GM21526 (cell line): ENCODE measurements at regions not wholly inside any gene's neighbourhood (a gene's known extent, or its start where the extent isn't known, plus 50 kb on each side); places are given as distances from the start of the nearest gene placed in this dataset.
"Not testable (repeated sequence)": the region's sequence is repeated elsewhere in the genome, so short reads cannot be mapped to it uniquely, and the experiment has no call there.

Experiments used
- ATAC-seq: cut with Tn5 transposase; IDR thresholded peaks from one replicate; pipeline ENCODE4 v1.9.1; 2021; ENCODE audit warnings: moderate library complexity; ENCODE audit not compliant: unreplicated experiment, low FRiP score

DNA sequence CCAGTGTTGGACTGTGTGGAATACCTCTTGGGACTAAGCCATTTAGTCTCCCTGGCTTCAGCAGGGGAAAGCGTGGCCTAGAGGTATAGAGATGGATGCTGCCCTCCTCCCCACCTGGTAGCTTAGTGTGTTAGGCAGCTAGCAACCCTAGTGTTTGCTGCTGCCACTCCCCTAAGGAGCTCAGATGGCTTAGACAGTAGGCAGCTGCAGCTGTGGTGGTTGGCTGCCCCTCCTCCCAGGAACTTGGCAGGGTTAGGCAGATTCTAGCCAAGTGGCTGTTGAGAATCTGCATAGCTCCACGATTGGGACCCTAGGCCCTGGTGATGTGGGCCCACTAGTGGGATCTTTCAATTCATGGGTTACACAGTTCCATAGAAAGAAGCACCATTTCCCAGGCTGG, 550.4 kb upstream of the CHAC2 start:
- ATAC-seq = no peak

DNA sequence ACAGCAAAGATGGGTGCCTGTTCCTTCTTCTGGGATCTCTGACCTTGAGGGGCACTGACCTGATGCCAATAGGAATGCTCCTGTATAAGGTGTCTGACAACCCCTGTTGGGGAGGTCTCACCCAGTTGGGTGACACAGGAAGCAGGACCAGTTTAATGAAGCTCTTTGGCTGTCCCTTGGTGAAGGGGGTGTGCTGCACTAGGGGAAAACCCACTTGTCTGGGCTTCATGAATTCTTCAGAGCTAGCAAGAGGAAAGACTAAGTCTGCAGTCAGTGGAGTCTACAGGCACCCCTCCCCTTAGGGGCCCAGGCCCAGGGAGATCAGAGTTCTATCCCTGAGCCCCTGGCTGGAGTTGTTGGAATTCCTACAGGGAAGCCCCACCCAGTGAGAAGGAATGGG, 550.8 kb upstream of the CHAC2 start:
- no peak for ATAC-seq

DNA sequence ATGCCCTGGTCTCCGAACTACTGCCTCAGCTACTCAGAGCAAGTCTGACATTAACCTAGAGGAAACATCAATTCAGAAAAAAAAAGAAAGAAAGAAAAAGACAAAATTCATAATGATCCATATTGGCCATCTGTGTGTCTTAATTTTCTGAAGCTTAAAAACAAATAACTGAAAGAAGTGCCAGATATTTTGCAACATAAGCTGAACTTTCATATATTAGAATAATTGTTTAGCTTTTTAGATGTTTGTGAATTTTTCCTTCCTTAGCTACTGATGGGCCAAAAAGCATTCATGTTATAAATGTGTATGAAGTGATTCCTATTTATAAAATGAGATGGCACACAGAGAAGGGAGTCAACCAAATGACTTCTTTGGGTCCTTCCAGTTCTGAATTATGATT, 555.0 kb upstream of the CHAC2 start:
- ATAC-seq = no peak

- ATAC-seq = no peak
These were observed 556.3 kb upstream of the CHAC2 start for GRCh38 chr2:53211201-53211774.

GRCh38 chr2:53210538-53210937, 557.1 kb upstream of the CHAC2 start:
- no peak for ATAC-seq

DNA sequence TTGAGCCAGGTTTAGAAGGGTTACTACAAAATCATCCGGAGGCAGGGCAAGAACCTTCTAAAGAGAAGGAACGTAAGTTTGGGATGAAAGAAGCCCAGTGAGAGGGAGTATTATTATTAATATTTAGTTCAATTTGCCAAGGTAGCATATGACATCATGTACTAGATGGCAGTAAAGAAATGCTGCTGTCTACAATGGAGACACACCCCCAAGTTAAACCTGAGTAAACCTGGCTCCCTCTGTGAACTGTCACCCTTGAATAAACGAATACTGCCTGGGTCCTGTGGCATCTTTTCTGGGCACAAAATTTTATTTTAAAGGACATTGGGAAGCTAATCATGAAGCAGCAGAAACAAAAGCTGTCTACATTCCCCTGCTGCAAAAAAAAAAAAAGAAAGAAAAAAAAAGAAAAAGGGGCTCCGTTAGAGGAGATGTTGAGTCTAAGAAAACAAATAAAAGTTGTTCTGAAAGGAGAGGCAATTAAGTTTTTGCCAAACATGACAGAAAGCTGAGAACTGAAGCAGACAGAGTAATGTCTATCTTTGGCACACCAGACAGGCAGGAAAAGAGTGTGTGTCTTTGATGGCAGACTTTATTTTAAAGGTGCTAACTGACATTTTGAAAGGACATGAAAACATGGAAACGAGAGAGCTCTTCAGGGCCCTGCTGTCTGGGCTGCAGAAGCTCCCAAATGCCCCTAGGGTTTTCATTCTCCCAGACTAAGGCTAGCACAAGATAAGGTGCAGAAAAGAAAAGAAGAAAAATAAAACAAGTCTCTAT, 557.7 kb upstream of the CHAC2 start:
- ATAC-seq = no peak

DNA sequence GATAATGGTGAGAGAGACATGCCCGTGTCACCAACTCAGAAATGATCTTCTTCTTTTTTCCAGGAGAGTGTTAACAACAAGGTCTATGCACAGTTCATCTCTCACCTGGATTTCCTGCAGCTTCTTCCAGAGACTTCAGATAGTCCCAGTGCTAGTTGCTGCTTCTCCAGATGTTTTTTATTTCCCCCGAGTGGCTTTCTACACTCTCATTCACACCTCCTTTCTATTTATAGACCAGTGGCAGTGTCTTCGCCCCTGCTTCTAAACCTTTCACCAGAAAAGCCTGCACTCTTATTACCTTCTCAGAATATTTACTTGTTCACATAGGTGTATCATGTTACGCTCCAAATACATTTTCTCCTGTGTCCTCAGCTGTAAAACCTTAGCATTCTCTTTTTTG, 558.8 kb upstream of the CHAC2 start:
- ATAC-seq = no peak

GRCh38 chr2:53206226-53206625, 561.4 kb upstream of the CHAC2 start:
- not testable (repeated sequence) for ATAC-seq

DNA sequence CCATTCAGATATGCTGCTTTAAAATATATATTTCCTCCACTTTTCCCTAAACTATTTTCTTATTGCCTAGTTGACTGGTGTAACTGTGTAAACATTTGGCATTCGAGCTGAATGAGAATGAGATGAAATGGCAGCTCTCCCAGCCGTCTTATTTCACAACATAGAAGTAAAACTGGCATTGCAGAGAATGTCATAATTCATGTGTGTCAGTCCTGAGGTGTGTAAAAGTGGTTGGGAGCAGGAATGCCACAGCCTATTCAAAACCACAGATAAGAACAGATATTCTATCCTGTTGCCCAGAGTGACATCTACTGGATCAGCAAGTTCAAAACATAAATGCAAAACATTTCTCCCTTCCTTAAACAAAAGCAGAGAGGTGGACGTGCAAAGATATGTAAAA, 565.5 kb upstream of the CHAC2 start:
- ATAC-seq = no peak

DNA sequence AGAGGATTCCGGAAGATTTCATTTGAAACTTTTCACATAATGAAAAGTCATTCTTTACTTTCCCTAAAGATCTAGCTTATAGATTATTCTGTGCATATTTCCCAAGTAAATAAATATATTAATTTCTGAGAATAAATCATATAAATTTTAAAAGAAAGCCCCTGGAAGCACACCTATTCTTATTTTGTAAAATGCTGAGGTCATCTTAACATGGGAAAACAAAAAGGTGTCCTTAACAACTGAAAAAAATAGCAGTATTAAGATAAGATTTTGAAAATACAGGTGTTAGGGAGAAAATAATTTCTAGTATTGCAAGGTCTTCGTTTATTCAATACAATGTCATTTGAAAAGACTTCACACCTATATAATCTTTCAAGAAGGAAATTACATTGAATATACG, 567.5 kb upstream of the CHAC2 start:
- no peak for ATAC-seq

DNA sequence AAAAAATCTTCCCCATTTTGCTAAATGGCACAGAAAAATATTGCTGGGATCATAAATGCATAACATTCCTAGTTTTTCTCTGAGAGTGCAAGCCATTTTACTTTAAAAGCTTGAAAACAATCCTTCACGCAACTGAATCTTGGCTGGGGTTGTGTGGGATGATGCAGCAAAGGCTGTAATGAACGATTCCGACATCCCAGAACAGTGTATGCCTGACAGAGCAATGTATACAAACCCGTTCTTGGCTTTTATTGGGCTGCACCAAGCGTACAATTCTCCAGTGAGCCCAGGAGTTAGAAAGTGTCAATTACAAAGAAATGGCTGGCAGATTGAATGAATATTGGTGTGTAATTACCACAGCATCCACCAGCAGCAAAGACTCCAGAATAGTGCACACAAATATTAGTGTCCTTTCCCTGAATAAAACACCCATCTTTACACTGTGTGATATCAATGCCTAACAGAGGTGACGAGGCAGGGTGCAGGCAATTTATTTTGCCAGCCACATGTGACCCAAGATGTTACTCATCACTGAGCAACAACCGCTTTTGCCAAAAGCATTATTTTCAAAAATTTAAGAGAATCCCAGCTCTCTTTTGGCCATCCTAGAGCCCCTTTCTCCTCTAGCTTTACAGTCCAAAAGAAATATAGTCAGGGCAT, 578.6 kb upstream of the CHAC2 start:
- ATAC-seq = no peak

DNA sequence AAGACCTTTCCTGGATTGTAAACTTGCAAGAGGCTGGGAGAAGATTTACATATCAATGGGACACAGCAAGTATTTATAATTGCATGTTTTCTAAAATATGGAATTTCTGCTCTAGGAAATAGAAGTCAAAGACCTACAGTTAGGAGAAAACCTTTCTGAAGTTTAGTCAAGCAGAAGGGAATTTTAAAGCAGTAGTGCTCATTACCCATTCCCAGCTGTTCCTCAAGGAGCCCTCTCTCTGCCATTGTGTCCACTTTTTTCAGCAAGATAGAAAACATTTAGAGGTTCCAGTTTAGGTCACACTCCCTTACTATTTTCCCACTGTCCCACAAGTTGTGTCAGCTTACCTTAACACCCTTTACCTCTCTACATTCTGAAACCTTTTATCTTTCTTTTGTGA, 584.0 kb upstream of the CHAC2 start:
- no peak for ATAC-seq

DNA sequence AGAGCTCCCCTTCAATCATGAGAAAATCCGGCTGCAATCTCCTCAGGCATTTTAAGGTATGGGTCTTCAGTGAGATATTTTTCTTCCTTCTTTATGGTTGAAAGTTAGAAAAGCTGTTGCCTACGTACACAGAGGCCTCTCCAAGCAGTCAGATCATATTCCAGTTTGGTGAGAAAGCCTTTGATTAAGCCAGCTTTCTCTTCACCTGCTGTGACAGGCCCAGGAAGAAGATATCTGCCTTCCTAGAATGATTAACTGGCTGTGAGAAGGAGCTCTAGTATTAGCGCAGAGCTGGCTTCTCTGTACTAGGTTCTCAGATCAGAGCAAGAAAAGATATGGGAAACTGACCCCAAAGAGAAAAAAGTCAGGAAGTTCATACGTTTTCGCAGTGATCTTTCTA, 585.0 kb upstream of the CHAC2 start:
- ATAC-seq = no peak

- ATAC-seq = no peak
These were observed 585.8 kb upstream of the CHAC2 start for GRCh38 chr2:53181759-53182158.

DNA sequence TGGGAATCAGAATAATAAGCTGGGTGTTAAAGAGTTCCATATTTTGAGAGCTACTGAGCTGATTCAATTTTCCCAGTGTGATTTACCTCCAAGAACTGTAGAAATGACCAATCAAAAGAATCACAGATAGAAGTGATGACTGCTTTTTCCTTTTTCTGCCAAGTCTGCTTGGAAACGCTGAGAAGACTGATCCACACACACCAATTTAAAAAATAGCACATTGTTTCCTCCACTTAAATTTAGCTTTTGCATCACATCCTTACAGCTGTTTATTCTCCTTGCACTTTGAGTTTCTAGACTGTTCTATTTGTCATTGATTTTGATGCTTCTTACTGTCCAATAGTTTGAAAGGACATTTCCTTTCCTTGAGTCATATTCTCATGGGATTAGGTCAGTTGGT, 590.3 kb upstream of the CHAC2 start:
- ATAC-seq = no peak

- no peak for ATAC-seq
These were observed 593.1 kb upstream of the CHAC2 start for GRCh38 chr2:53174539-53174938.

- no peak for ATAC-seq
These were observed 593.7 kb upstream of the CHAC2 start for GRCh38 chr2:53173698-53174455.

DNA sequence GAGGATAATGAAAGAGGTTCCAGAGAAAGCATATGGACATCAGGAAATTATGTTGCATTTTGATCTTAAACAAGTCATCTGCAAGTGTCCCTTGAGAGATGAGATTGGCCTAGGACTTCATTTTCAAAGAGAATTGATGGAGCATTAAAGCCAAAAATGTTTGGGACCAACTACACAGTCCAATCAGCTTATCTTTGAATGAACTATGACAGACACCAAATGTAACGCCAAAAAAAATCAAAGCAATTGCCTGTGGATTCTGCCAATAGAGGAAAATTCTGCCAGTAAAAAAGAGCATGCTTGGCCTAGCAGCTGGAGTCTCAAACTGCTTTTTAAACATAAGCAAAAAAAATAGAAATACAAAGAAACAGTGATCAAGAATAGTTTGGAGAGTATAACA, 594.5 kb upstream of the CHAC2 start:
- ATAC-seq = no peak

DNA sequence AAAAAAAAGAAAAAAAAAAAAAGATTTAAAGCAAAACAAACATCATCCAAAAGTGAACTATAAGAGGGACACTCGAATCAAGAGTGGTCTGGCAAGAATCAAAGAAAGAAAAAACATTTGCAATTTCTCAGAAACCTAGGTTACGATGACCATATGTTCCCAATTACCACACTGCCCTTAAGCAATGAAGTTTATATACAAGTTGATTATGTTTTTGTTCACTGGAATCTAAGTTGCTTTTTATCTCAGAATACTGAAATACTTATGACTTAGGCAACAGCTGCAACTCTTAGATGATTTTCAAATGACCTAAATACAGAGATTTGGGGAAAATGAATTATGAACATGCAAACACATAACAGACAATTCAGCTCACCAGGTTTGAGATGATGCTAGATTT, 597.1 kb upstream of the CHAC2 start:
- ATAC-seq = no peak

DNA sequence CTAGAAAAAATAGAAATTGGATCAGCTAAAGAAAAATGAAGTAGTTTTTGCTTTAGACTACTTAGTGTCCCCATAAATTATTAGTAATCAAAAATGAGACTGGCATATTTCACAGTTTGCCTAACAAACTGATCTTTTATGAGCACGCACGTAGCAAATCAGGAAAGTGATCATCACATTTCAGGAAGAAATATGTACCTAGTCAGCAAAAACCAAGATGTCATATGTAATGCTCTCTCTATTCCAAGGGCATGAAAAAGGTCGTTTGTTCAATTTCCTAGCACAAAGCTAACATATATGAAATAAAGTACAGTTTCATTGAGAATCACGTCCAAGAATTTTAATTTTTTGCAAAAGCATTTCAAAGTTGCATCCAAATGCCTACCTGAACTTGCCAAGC, 600.4 kb upstream of the CHAC2 start:
- no peak for ATAC-seq

GRCh38 chr2:53150146-53150545, 617.5 kb upstream of the CHAC2 start:
- ATAC-seq = no peak
